ENCODE measurements at regions not wholly inside any gene's neighbourhood (a gene's known extent, or its start where the extent isn't known, plus 50 kb on each side); places are given as distances from the start of the nearest gene placed in this dataset.
"Not testable (repeated sequence)": the region's sequence is repeated elsewhere in the genome, so short reads cannot be mapped to it uniquely, and the experiment has no call there.

- Histone ChIP-seq H2AFZ (ENCODE audit: low read length) (no peak overlapping the region), H3K9me2 (replicated peaks; ENCODE audit: insufficient read depth, low read length) (no peaks in the 10 kb centered on the region), H3K4me1 (ENCODE audit: low read length) (no peaks in the 10 kb centered on the region), H3K9ac (ENCODE audit: low read length) (no peak overlapping the region), H3K9me3 (ENCODE audit: low read length) (peaks cover 13% of the 10 kb centered on the region), H3K79me2 (ENCODE audit: low read length) (no peaks in the 10 kb centered on the region), H3K4me3 (ENCODE audit: low read length) (no peak overlapping the region), H3K36me3 (ENCODE audit: insufficient read depth, low read length) (no peaks in the 10 kb centered on the region), H3K27ac (ENCODE audit: low read length) (no peak overlapping the region), H3K4me2 (ENCODE audit: low read depth, low read length, poor library complexity, severe bottlenecking) (no peak overlapping the region), H3K27me3 (ENCODE audit: low read length) (no peaks in the 10 kb centered on the region), H4K20me1 (ENCODE audit: insufficient read depth, low read depth, low read length) (no peaks in the 10 kb centered on the region)
- no peak for DNase-seq
These were observed 364.0 kb upstream of the KCND2 start for GRCh38 chr7:119908948-119909347.

- not testable (repeated sequence) for H3K27me3 ChIP-seq (ENCODE audit: low read length); H3K36me3 ChIP-seq (ENCODE audit: insufficient read depth, low read length); H2AFZ ChIP-seq (ENCODE audit: low read length); H4K20me1 ChIP-seq (ENCODE audit: insufficient read depth, low read depth, low read length); H3K4me1 ChIP-seq (ENCODE audit: low read length); H3K9me2 ChIP-seq (replicated peaks; ENCODE audit: insufficient read depth, low read length); H3K27ac ChIP-seq (ENCODE audit: low read length); DNase-seq; H3K79me2 ChIP-seq (ENCODE audit: low read length); H3K9ac ChIP-seq (ENCODE audit: low read length); H3K4me3 ChIP-seq (ENCODE audit: low read length); H3K9me3 ChIP-seq (ENCODE audit: low read length); H3K4me2 ChIP-seq (ENCODE audit: low read depth, low read length, poor library complexity, severe bottlenecking)
These were observed 358.9 kb upstream of the KCND2 start for GRCh38 chr7:119914119-119914518.

GRCh38 chr7:119916501-119916900, 356.5 kb upstream of the KCND2 start:
- H3K4me1 ChIP-seq (ENCODE audit: low read length) = no peaks in the 10 kb centered on the region
- no peaks in the 10 kb centered on the region for H3K27me3 ChIP-seq (ENCODE audit: low read length)
- H3K4me2 ChIP-seq (ENCODE audit: low read depth, low read length, poor library complexity, severe bottlenecking) = no peak overlapping the region
- no peaks in the 10 kb centered on the region for H3K79me2 ChIP-seq (ENCODE audit: low read length)
- no peak overlapping the region for H3K4me3 ChIP-seq (ENCODE audit: low read length)
- H3K9ac ChIP-seq (ENCODE audit: low read length) = no peak overlapping the region
- peaks cover 14% of the 10 kb centered on the region for H3K9me3 ChIP-seq (ENCODE audit: low read length)
- H4K20me1 ChIP-seq (ENCODE audit: insufficient read depth, low read depth, low read length) = no peaks in the 10 kb centered on the region
- no peak overlapping the region for H3K27ac ChIP-seq (ENCODE audit: low read length)
- H3K36me3 ChIP-seq (ENCODE audit: insufficient read depth, low read length) = no peaks in the 10 kb centered on the region
- H3K9me2 ChIP-seq (replicated peaks; ENCODE audit: insufficient read depth, low read length) = no peaks in the 10 kb centered on the region
- no peak overlapping the region for H2AFZ ChIP-seq (ENCODE audit: low read length)
- DNase-seq = no peak

GRCh38 chr7:119918185-119918584, 354.8 kb upstream of the KCND2 start:
- Histone ChIP-seq H3K4me3 (ENCODE audit: low read length) (no peak overlapping the region), H3K9me2 (replicated peaks; ENCODE audit: insufficient read depth, low read length) (no peaks in the 10 kb centered on the region), H3K36me3 (ENCODE audit: insufficient read depth, low read length) (no peaks in the 10 kb centered on the region), H3K9me3 (ENCODE audit: low read length) (peaks cover 14% of the 10 kb centered on the region), H2AFZ (ENCODE audit: low read length) (no peak overlapping the region), H3K79me2 (ENCODE audit: low read length) (no peaks in the 10 kb centered on the region), H3K4me1 (ENCODE audit: low read length) (no peaks in the 10 kb centered on the region), H4K20me1 (ENCODE audit: insufficient read depth, low read depth, low read length) (no peaks in the 10 kb centered on the region), H3K27me3 (ENCODE audit: low read length) (no peaks in the 10 kb centered on the region), H3K9ac (ENCODE audit: low read length) (no peak overlapping the region), H3K27ac (ENCODE audit: low read length) (no peak overlapping the region), H3K4me2 (ENCODE audit: low read depth, low read length, poor library complexity, severe bottlenecking) (no peak overlapping the region)
- no peak for DNase-seq

- H3K9ac ChIP-seq (ENCODE audit: low read length) = no peak overlapping the region
These were observed 353.0 kb upstream of the KCND2 start for GRCh38 chr7:119919986-119920385.

GRCh38 chr7:119925581-119926289, 347.2 kb upstream of the KCND2 start:
- Histone ChIP-seq H3K27me3 (ENCODE audit: low read length) (no peaks in the 10 kb centered on the region), H3K9me3 (ENCODE audit: low read length) (peaks cover 21% of the 10 kb centered on the region), H3K4me3 (ENCODE audit: low read length) (no peak overlapping the region), H3K79me2 (ENCODE audit: low read length) (no peaks in the 10 kb centered on the region), H3K27ac (ENCODE audit: low read length) (no peak overlapping the region), H3K9me2 (replicated peaks; ENCODE audit: insufficient read depth, low read length) (no peaks in the 10 kb centered on the region), H3K9ac (ENCODE audit: low read length) (no peak overlapping the region), H3K4me2 (ENCODE audit: low read depth, low read length, poor library complexity, severe bottlenecking) (no peak overlapping the region), H4K20me1 (ENCODE audit: insufficient read depth, low read depth, low read length) (no peaks in the 10 kb centered on the region), H3K4me1 (ENCODE audit: low read length) (no peaks in the 10 kb centered on the region), H3K36me3 (ENCODE audit: insufficient read depth, low read length) (no peaks in the 10 kb centered on the region), H2AFZ (ENCODE audit: low read length) (no peak overlapping the region)
- DNase-seq = no peak

More at GRCh38 chr7:119919986-119920385, 353.0 kb upstream of the KCND2 start:
- no peaks in the 10 kb centered on the region for H3K9me2 ChIP-seq (replicated peaks; ENCODE audit: insufficient read depth, low read length)
- H3K36me3 ChIP-seq (ENCODE audit: insufficient read depth, low read length) = no peaks in the 10 kb centered on the region
- no peaks in the 10 kb centered on the region for H4K20me1 ChIP-seq (ENCODE audit: insufficient read depth, low read depth, low read length)
- peaks cover 14% of the 10 kb centered on the region for H3K9me3 ChIP-seq (ENCODE audit: low read length)
- H3K27me3 ChIP-seq (ENCODE audit: low read length) = no peaks in the 10 kb centered on the region
- no peak overlapping the region for H3K4me2 ChIP-seq (ENCODE audit: low read depth, low read length, poor library complexity, severe bottlenecking)
- H3K4me3 ChIP-seq (ENCODE audit: low read length) = no peak overlapping the region
- no peak overlapping the region for H2AFZ ChIP-seq (ENCODE audit: low read length)
- no peaks in the 10 kb centered on the region for H3K79me2 ChIP-seq (ENCODE audit: low read length)
- H3K4me1 ChIP-seq (ENCODE audit: low read length) = no peaks in the 10 kb centered on the region
- no peak overlapping the region for H3K27ac ChIP-seq (ENCODE audit: low read length)
- no peak for DNase-seq

GRCh38 chr7:119929891-119930290, 343.1 kb upstream of the KCND2 start:
- Histone ChIP-seq H3K79me2 (ENCODE audit: low read length) (no peaks in the 10 kb centered on the region), H3K27me3 (ENCODE audit: low read length) (no peaks in the 10 kb centered on the region), H4K20me1 (ENCODE audit: insufficient read depth, low read depth, low read length) (no peaks in the 10 kb centered on the region), H2AFZ (ENCODE audit: low read length) (no peak overlapping the region), H3K9me2 (replicated peaks; ENCODE audit: insufficient read depth, low read length) (no peaks in the 10 kb centered on the region), H3K4me2 (ENCODE audit: low read depth, low read length, poor library complexity, severe bottlenecking) (no peak overlapping the region), H3K9ac (ENCODE audit: low read length) (no peak overlapping the region), H3K36me3 (ENCODE audit: insufficient read depth, low read length) (no peaks in the 10 kb centered on the region), H3K4me3 (ENCODE audit: low read length) (no peak overlapping the region), H3K27ac (ENCODE audit: low read length) (no peak overlapping the region), H3K9me3 (ENCODE audit: low read length) (peaks cover 22% of the 10 kb centered on the region), H3K4me1 (ENCODE audit: low read length) (no peaks in the 10 kb centered on the region)
- DNase-seq = no peak

- H3K36me3 ChIP-seq (ENCODE audit: insufficient read depth, low read length) = no peaks in the 10 kb centered on the region
- H3K9me3 ChIP-seq (ENCODE audit: low read length) = peaks cover 16% of the 10 kb centered on the region
- H3K4me3 ChIP-seq (ENCODE audit: low read length) = no peak overlapping the region
- H3K9ac ChIP-seq (ENCODE audit: low read length) = no peak overlapping the region
- no peaks in the 10 kb centered on the region for H3K27me3 ChIP-seq (ENCODE audit: low read length)
- no peak for DNase-seq
- no peak overlapping the region for H3K27ac ChIP-seq (ENCODE audit: low read length)
- H2AFZ ChIP-seq (ENCODE audit: low read length) = no peak overlapping the region
- H3K79me2 ChIP-seq (ENCODE audit: low read length) = no peaks in the 10 kb centered on the region
- H3K9me2 ChIP-seq (replicated peaks; ENCODE audit: insufficient read depth, low read length) = no peaks in the 10 kb centered on the region
- H3K4me2 ChIP-seq (ENCODE audit: low read depth, low read length, poor library complexity, severe bottlenecking) = no peak overlapping the region
- no peaks in the 10 kb centered on the region for H4K20me1 ChIP-seq (ENCODE audit: insufficient read depth, low read depth, low read length)
- no peaks in the 10 kb centered on the region for H3K4me1 ChIP-seq (ENCODE audit: low read length)
These were observed 341.6 kb upstream of the KCND2 start for GRCh38 chr7:119931230-119931824.
